NK-92 treated with Interleukin-12 subunit alpha and Interleukin-12 subunit beta, amount 100 ng/mL, for 24 hours (cell line): ENCODE measurements at regions not wholly inside any gene's neighbourhood (a gene's known extent, or its start where the extent isn't known, plus 50 kb on each side); places are given as distances from the start of the nearest gene placed in this dataset.

Source experiments
- DNase-seq: peaks from one replicate; lab custom pipeline; 2025; lab: John Stamatoyannopoulos, UW

DNA sequence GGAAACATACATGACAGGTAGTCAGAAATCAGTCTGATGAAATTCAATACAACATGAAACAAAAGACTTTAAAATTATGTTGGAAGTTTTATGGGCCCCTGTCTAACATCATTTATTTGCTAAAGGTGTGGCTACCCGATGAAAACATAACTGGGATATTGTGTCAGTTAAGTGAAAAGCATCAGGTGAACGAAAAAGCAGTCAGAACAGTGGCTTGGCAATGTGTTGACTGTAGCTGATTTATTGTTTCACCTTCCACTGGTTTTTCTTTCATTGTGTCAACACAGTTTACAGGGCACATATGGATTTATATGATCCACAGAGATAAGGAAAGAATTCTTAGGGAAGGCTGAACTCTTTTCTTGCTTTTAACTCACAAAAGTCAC lies 429.6 kb upstream of the ZNF608 start:
- DNase-seq = no peak

- DNase-seq = no peak
Observed at GRCh38 chr5:125177340-125177739, 430.9 kb upstream of the ZNF608 start.

- no peak for DNase-seq
Observed at GRCh38 chr5:125179612-125180011, 433.2 kb upstream of the ZNF608 start.

GRCh38 chr5:125180231-125180829 lies 433.9 kb upstream of the ZNF608 start:
- no peak for DNase-seq

- no peak for DNase-seq
Observed at GRCh38 chr5:125181159-125181558, 434.7 kb upstream of the ZNF608 start.

GRCh38 chr5:125181955-125182354 lies 435.5 kb upstream of the ZNF608 start:
- no peak for DNase-seq

DNA sequence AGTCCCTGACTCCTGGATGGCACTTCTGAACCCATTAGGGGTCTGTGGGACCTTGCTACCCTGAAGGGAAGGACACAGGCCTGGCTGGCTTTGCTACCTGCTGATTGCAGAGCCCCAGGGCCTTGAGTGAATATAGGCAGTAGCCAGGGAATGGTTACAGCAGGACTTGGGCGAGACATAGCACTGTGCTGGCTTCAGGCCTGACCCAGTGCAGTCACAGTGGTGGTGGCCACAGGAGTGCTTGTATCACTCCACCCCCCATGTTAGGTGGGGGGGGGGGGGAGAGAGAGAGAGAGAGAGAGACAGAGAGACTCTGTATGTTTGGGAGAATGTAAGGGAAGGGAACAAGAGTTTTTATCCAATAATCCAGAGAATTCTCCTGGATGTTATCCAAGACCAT lies 439.3 kb upstream of the ZNF608 start:
- no peak for DNase-seq

- DNase-seq = no peak
Observed at GRCh38 chr5:125186911-125187375, 440.5 kb upstream of the ZNF608 start.

DNA sequence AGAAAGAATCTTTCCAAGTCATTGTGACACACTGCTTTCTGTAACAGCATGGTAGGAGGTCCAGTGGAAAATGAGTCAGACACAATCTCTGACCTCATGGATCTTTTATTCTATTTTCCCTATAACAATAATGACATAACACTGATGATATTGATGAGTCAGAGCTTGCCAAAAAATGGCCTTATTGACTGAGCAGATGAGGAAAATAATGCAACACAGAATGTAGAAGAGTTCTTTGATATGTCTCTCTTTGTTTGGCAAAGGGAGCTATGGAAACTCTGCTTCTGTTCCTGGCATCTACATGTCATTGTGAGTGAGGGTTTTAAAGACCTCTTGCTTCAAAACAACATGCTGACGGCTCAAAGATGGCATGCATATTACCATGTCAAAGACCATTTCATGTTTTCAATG lies 443.1 kb upstream of the ZNF608 start:
- DNase-seq = no peak

- no peak for DNase-seq
Observed at GRCh38 chr5:125190232-125191087, 444.0 kb upstream of the ZNF608 start.

DNA sequence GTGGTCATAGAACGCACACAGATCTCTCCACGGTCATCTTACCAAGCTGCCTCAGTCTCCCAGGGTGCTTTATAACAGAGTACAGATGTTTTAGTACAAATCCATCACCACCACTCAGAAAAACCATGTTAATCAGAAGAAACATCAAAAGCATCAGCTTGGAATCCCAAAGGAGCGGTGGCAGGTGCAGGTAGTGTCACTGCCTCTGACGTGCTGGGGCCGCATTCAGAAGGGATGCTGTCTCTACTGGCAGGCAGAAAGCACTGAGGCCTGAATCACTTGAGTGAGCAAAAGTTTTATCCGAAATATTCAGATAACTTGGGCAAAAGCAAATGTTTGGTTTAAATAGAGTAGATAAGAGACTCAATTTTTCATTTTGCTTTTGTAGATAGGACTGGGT lies 448.4 kb upstream of the ZNF608 start:
- DNase-seq = no peak

DNA sequence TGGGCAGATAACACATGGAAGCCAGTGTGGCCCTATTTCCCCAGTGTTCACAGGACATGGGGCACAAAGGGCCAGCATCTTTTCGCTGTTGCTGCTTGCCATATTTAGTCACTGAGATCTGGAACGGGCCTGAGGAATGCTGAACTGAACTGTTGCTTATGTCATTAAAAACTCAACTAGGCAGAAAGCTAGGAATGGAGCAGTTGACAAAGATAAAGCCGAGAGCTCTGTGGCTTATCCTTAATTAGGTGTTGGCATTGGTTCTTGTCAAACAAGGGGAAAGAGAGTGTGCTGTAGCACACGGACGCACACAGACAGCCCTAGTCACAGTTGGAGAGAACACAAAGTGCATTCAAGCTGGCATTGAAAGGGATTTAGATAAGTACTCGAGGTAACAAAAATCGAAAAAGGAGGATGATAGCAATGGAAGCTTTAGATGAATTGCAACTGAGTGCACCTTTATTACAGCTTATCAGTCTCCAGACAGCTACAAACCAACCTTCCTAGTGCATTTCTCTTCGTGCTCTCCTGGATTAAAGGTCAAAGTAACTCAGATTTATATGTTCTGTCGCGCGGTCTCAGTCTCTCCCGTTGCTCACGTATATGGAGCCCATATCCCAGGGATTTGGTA lies 450.2 kb upstream of the ZNF608 start:
- DNase-seq = no peak

- DNase-seq = no peak
Observed at GRCh38 chr5:125197321-125197720, 450.9 kb upstream of the ZNF608 start.

GRCh38 chr5:125198270-125198974 lies 452.0 kb upstream of the ZNF608 start:
- DNase-seq = no peak

DNA sequence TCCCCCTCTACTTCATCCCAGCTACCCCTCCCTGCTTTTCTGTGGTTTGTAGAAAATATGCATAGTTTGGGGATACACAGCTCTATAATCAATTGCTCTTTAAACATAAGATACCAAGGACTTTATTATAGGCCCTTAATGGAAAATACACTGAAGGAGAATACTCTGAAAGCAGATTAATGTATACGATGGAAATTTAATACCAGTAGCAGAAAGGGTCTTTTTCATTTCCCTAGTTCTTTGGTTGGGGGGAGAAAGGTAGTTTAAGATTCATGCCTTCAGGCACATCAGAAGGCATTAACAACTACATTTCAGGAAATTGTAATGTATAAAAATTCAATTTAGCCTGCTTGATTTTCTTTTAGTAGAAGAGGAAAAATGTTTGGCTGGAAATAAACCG lies 452.9 kb upstream of the ZNF608 start:
- DNase-seq = no peak

DNA sequence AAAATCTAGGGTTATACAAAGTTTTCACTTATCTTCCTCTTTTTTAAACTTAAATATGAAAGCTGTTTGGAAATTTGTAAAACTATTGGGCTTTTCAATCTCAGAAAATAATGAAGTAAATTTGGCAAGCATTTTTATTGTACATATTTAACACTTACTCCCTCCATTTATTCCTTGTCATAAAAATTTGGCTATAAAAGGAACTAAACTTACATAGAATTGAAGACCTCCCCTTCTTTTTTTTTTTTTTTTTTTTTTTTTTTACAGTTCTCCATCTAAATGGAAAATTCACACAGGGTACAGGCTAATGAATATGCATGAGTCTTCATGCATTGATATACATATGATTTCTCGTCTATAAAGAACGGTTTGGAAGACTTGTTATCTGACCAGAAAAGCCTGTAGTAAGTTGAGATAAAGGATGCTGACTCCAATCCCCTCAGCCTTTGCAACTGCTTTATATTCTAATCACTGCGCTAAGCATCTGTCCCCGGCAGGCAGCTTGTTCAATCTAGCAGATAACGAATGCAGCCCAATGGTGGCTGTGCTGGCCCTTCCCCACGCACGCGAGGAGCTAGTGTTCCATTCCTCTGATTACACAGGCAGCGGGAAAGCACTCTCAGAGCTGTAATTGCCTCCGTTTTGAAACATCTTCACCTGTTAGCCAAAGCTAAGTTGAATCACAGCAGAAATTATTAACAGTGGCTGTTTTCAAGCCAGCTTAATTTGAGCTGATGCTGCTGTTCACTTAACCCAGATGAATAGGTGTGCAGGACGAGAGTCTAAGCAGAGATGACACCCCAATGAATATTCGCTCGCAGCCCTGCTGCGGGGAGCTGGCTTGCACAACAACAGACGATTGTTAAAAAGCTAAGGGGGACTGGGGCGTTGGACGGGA lies 453.8 kb upstream of the ZNF608 start:
- no peak for DNase-seq

DNA sequence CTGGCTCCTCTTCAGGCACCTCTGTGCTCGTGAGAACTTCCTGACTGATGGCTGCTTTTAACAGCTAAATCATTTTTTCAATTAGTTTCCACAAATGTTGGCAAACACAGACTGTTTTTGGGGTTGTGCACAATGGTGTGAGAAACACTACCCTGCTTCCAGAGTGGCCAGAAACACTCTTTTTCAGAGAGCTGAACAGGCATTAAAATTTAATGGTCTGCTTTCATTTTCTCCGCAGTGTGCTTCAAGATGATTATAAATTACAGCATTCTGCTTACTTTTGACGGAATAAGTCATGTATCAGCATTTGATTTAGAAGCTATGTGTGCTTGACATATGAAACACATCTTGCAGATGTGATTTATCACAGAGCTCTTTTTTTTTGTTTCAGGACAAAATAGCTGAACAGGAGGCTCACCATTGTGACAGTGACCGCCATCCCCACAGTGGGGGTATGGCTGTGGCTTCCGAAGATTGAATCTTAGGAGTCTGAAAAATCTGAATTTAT lies 454.5 kb upstream of the ZNF608 start:
- no peak for DNase-seq

- DNase-seq = no peak
Observed at GRCh38 chr5:125201446-125202052, 455.1 kb upstream of the ZNF608 start.

DNA sequence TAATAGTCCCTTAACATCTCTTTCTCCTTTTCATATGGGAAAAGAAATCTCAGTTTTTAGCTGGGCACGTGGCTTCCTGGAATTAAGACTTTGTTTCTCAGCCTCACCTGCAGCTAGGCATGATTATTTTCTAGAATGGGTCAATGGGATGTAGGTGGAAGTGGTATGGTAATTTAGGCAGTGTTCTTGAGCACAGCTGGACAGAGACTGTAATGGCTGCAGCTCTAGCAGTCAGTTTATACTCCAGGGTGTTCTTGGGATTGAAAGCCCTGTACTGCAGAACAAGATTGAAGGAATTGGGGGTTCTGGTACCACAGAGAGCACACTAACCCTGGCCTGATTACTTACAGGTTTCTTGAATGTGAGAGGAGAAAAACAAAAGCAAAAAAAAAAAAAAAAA lies 455.9 kb upstream of the ZNF608 start:
- DNase-seq = no peak

- no peak for DNase-seq
Observed at GRCh38 chr5:125202871-125203438, 456.5 kb upstream of the ZNF608 start.
